Skeletal muscle tissue (tissue), 3 donors: ENCODE measurements at regions not wholly inside any gene's neighbourhood (a gene's known extent, or its start where the extent isn't known, plus 50 kb on each side); places are given as distances from the start of the nearest gene placed in this dataset.

Source experiments
- H3K27ac ChIP-seq: one replicate; pipeline ENCODE4 v1.7.0; 2013; ENCODE audit warnings: mild to moderate bottlenecking, low read depth, low read length, inconsistent platforms
- H3K27me3 ChIP-seq, 3 donors: one replicate each; pipeline ENCODE4 v1.7.0; 2013; ENCODE audit warnings: low read length in 3 of 3; ENCODE audit not compliant: control insufficient read depth in 3 of 3, insufficient read depth in 3 of 3
- H3K36me3 ChIP-seq, 3 donors: one replicate each; pipeline ENCODE4 v1.7.0; 2013; ENCODE audit warnings: low read length in 3 of 3; ENCODE audit not compliant: control insufficient read depth in 3 of 3, insufficient read depth in 3 of 3
- H3K4me1 ChIP-seq, 3 donors: one replicate each; pipeline ENCODE4 v1.7.0; 2013; ENCODE audit warnings: low read length in 3 of 3, mild to moderate bottlenecking in 3 of 3; ENCODE audit not compliant: control insufficient read depth in 3 of 3, insufficient read depth in 3 of 3
- H3K4me3 ChIP-seq, 3 donors: one replicate each; pipeline ENCODE4 v1.7.0; 2013; ENCODE audit warnings: low read length in 3 of 3
- H3K9ac ChIP-seq, 3 donors: one replicate each; pipeline ENCODE4 v1.7.0; 2013; ENCODE audit warnings: low read length in 3 of 3, mild to moderate bottlenecking in 3 of 3, moderate library complexity in 2 of 3, low read depth in 1 of 3
- H3K9me3 ChIP-seq, 3 donors: one replicate each; pipeline ENCODE4 v1.7.0; 2013; ENCODE audit warnings: low read length in 3 of 3; ENCODE audit not compliant: control insufficient read depth in 3 of 3
- donor health status: Osteomylitis.

- Histone ChIP-seq H3K4me1 (no peaks in the 10 kb centered on the region), H3K9me3 (no peaks in the 10 kb centered on the region), H3K27ac (no peak overlapping the region), H3K4me3 (no peak overlapping the region), H3K9ac (no peak overlapping the region), H3K27me3 (no peaks in the 10 kb centered on the region), H3K36me3 (no peaks in the 10 kb centered on the region)
Observed at GRCh38 chr10:33942508-33942907, 608.0 kb upstream of the NRP1 start.

- Histone ChIP-seq H3K4me1 (no peaks in the 10 kb centered on the region), H3K4me3 (no peak overlapping the region), H3K36me3 (no peaks in the 10 kb centered on the region), H3K27ac (no peak overlapping the region), H3K9me3 (no peaks in the 10 kb centered on the region), H3K9ac (no peak overlapping the region), H3K27me3 (no peaks in the 10 kb centered on the region)
Observed at GRCh38 chr10:33939892-33940291, 605.4 kb upstream of the NRP1 start.

GRCh38 chr10:33939410-33939809 lies 604.9 kb upstream of the NRP1 start:
- no peaks in the 10 kb centered on the region for H3K9me3 ChIP-seq
- H3K27me3 ChIP-seq, result no peaks in the 10 kb centered on the region
- no peaks in the 10 kb centered on the region for H3K4me1 ChIP-seq
- no peak overlapping the region for H3K4me3 ChIP-seq
- H3K27ac ChIP-seq, result no peak overlapping the region
- no peak overlapping the region for H3K9ac ChIP-seq
- H3K36me3 ChIP-seq, result no peaks in the 10 kb centered on the region

GRCh38 chr10:33938001-33938400 lies 603.5 kb upstream of the NRP1 start:
- no peak overlapping the region for H3K27ac ChIP-seq
- H3K36me3 ChIP-seq, result no peaks in the 10 kb centered on the region
- no peak overlapping the region for H3K4me3 ChIP-seq
- H3K9ac ChIP-seq, result no peak overlapping the region
- H3K27me3 ChIP-seq, result no peaks in the 10 kb centered on the region
- no peaks in the 10 kb centered on the region for H3K4me1 ChIP-seq
- no peaks in the 10 kb centered on the region for H3K9me3 ChIP-seq

GRCh38 chr10:33937036-33937730 lies 602.7 kb upstream of the NRP1 start:
- Histone ChIP-seq H3K27me3 (no peaks in the 10 kb centered on the region), H3K36me3 (no peaks in the 10 kb centered on the region)

GRCh38 chr10:33935350-33935749 lies 600.9 kb upstream of the NRP1 start:
- Histone ChIP-seq H3K4me3 (no peak overlapping the region), H3K27me3 (no peaks in the 10 kb centered on the region), H3K4me1 (no peaks in the 10 kb centered on the region), H3K9ac (no peak overlapping the region), H3K27ac (no peak overlapping the region), H3K9me3 (no peaks in the 10 kb centered on the region), H3K36me3 (no peaks in the 10 kb centered on the region)

More at GRCh38 chr10:33937036-33937730, 602.7 kb upstream of the NRP1 start:
- Histone ChIP-seq H3K9ac (no peak overlapping the region), H3K4me1 (no peaks in the 10 kb centered on the region), H3K27ac (no peak overlapping the region), H3K9me3 (no peaks in the 10 kb centered on the region), H3K4me3 (no peak overlapping the region)

GRCh38 chr10:33930079-33930478 lies 595.6 kb upstream of the NRP1 start:
- H3K27me3 ChIP-seq, result no peaks in the 10 kb centered on the region
- H3K4me1 ChIP-seq, result peaks cover 0 to 2% (median 0%) of the 10 kb centered on the region in 3 donors
- H3K9me3 ChIP-seq, result no peaks in the 10 kb centered on the region
- no peak overlapping the region for H3K4me3 ChIP-seq
- H3K27ac ChIP-seq, result no peak overlapping the region
- H3K36me3 ChIP-seq, result no peaks in the 10 kb centered on the region
- H3K9ac ChIP-seq, result no peak overlapping the region

- Histone ChIP-seq H3K36me3 (no peaks in the 10 kb centered on the region), H3K4me3 (no peak overlapping the region), H3K9ac (no peak overlapping the region), H3K9me3 (no peaks in the 10 kb centered on the region), H3K27ac (no peak overlapping the region), H3K4me1 (peaks cover 0 to 2% (median 0%) of the 10 kb centered on the region in 3 donors), H3K27me3 (no peaks in the 10 kb centered on the region)
Observed at GRCh38 chr10:33927347-33927746, 592.9 kb upstream of the NRP1 start.

GRCh38 chr10:33921970-33922605 lies 587.6 kb upstream of the NRP1 start:
- no peaks in the 10 kb centered on the region for H3K4me1 ChIP-seq
- H3K36me3 ChIP-seq, result no peaks in the 10 kb centered on the region
- H3K9ac ChIP-seq, result no peak overlapping the region
- no peak overlapping the region for H3K27ac ChIP-seq
- no peaks in the 10 kb centered on the region for H3K9me3 ChIP-seq
- H3K27me3 ChIP-seq, result no peaks in the 10 kb centered on the region
- no peak overlapping the region for H3K4me3 ChIP-seq

- H3K27ac ChIP-seq, result no peak overlapping the region
- no peaks in the 10 kb centered on the region for H3K4me1 ChIP-seq
Observed at GRCh38 chr10:33920351-33920750, 585.9 kb upstream of the NRP1 start.

More at GRCh38 chr10:33920351-33920750, 585.9 kb upstream of the NRP1 start:
- Histone ChIP-seq H3K27me3 (no peaks in the 10 kb centered on the region), H3K4me3 (no peak overlapping the region), H3K9ac (no peak overlapping the region), H3K36me3 (no peaks in the 10 kb centered on the region), H3K9me3 (no peaks in the 10 kb centered on the region)
